ENCODE measurements at regions not wholly inside any gene's neighbourhood (a gene's known extent, or its start where the extent isn't known, plus 50 kb on each side); places are given as distances from the start of the nearest gene placed in this dataset.

DNA sequence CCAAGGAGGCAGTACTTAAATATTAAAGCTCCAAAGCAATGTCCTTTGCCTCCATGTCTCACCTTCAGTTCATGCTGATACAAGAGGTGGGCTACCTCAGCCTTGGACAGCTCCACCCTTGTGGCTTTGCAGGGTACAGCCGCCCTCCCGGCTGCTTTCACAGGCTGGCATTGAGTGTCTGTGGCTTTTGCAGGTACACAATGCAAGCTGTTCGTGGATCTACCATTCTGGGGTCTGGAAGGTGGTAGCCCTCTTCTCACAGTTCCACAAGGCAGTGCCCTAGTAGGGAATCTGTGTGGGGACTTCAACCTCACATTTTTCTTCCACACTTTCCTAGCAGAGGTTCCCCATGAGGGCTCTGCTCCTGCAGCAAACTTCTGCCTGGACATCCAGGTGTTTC lies 324.8 kb downstream of the COL11A1 start:
- TF ChIP-seq POLR2A (IDR thresholded peaks at IDR 0.05) (no peak), POLR2AphosphoS5 (IDR thresholded peaks at IDR 0.05) (no peak)
- TF ChIP-seq, protein P1, sequence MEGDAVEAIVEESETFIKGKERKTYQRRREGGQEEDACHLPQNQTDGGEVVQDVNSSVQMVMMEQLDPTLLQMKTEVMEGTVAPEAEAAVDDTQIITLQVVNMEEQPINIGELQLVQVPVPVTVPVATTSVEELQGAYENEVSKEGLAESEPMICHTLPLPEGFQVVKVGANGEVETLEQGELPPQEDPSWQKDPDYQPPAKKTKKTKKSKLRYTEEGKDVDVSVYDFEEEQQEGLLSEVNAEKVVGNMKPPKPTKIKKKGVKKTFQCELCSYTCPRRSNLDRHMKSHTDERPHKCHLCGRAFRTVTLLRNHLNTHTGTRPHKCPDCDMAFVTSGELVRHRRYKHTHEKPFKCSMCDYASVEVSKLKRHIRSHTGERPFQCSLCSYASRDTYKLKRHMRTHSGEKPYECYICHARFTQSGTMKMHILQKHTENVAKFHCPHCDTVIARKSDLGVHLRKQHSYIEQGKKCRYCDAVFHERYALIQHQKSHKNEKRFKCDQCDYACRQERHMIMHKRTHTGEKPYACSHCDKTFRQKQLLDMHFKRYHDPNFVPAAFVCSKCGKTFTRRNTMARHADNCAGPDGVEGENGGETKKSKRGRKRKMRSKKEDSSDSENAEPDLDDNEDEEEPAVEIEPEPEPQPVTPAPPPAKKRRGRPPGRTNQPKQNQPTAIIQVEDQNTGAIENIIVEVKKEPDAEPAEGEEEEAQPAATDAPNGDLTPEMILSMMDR (IDR thresholded peaks at IDR 0.05): no peak
